GM18909 (cell line): ENCODE measurements at regions not wholly inside any gene's neighbourhood (a gene's known extent, or its start where the extent isn't known, plus 50 kb on each side); places are given as distances from the start of the nearest gene placed in this dataset.
"Not testable (repeated sequence)": the region's sequence is repeated elsewhere in the genome, so short reads cannot be mapped to it uniquely, and the experiment has no call there.

Experiments
- ATAC-seq: cut with Tn5 transposase; IDR thresholded peaks from one replicate; pipeline ENCODE4 v1.9.1; 2021; ENCODE audit warnings: mild to moderate bottlenecking; ENCODE audit not compliant: unreplicated experiment, poor library complexity

GRCh38 chr3:22795917-22796316, 407.2 kb upstream of the UBE2E2 start:
- ATAC-seq = no peak

- no peak for ATAC-seq
Observed at GRCh38 chr3:22798461-22798860, 404.7 kb upstream of the UBE2E2 start.

GRCh38 chr3:22819209-22819608, 383.9 kb upstream of the UBE2E2 start:
- ATAC-seq = no peak

- ATAC-seq = no peak
Observed at GRCh38 chr3:22835041-22835440, 368.1 kb upstream of the UBE2E2 start.

- ATAC-seq = no peak
Observed at GRCh38 chr3:22836131-22836530, 367.0 kb upstream of the UBE2E2 start.

GRCh38 chr3:22843854-22844253, 359.3 kb upstream of the UBE2E2 start:
- no peak for ATAC-seq

GRCh38 chr3:22846566-22846965, 356.6 kb upstream of the UBE2E2 start:
- no peak for ATAC-seq

GRCh38 chr3:22849583-22849982, 353.5 kb upstream of the UBE2E2 start:
- ATAC-seq = not testable (repeated sequence)

- ATAC-seq = no peak
Observed at GRCh38 chr3:22856811-22857210, 346.3 kb upstream of the UBE2E2 start.

GRCh38 chr3:22858486-22858885, 344.6 kb upstream of the UBE2E2 start:
- ATAC-seq = no peak

GRCh38 chr3:22859618-22860017, 343.5 kb upstream of the UBE2E2 start:
- ATAC-seq = no peak

- ATAC-seq = no peak
Observed at GRCh38 chr3:22861426-22861825, 341.7 kb upstream of the UBE2E2 start.

GRCh38 chr3:22862111-22862510, 341.0 kb upstream of the UBE2E2 start:
- no peak for ATAC-seq

GRCh38 chr3:22882834-22883233, 320.3 kb upstream of the UBE2E2 start:
- not testable (repeated sequence) for ATAC-seq

- no peak for ATAC-seq
Observed at GRCh38 chr3:22885039-22885438, 318.1 kb upstream of the UBE2E2 start.

- no peak for ATAC-seq
Observed at GRCh38 chr3:22885574-22886341, 317.4 kb upstream of the UBE2E2 start.

- ATAC-seq = no peak
Observed at GRCh38 chr3:22886439-22887068, 316.6 kb upstream of the UBE2E2 start.

GRCh38 chr3:22887664-22888291, 315.3 kb upstream of the UBE2E2 start:
- ATAC-seq = no peak

- ATAC-seq = no peak
Observed at GRCh38 chr3:22893101-22893500, 310.0 kb upstream of the UBE2E2 start.

GRCh38 chr3:22893644-22894325, 309.3 kb upstream of the UBE2E2 start:
- ATAC-seq = no peak

GRCh38 chr3:22894865-22895264, 308.3 kb upstream of the UBE2E2 start:
- no peak for ATAC-seq
